HG03108 (cell line): ENCODE measurements at regions not wholly inside any gene's neighbourhood (a gene's known extent, or its start where the extent isn't known, plus 50 kb on each side); places are given as distances from the start of the nearest gene placed in this dataset.

Experiments used
- ATAC-seq: cut with Tn5 transposase; IDR thresholded peaks from one replicate; pipeline ENCODE4 v1.9.1; 2021; ENCODE audit warnings: moderate library complexity; ENCODE audit not compliant: unreplicated experiment

DNA sequence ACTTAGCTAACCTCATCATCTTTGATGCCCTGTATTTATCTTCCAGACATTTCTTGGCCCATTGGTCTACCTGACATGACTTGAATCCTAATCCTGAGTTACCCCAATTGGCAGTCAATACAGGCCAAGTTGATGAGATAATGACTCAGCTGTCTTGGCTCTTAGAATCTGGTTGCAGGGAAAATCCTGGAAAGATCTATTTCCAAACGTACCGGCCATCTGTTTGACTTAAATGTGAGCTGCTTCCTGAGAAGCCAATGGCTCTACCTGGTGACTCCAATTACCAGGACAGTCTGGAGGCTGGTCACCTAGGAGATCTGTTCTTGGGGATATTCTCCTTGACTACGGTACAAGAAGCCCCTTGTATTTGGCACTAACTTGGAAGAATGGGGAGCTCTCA, 475.2 kb upstream of the BRINP1 start:
- no peak for ATAC-seq

DNA sequence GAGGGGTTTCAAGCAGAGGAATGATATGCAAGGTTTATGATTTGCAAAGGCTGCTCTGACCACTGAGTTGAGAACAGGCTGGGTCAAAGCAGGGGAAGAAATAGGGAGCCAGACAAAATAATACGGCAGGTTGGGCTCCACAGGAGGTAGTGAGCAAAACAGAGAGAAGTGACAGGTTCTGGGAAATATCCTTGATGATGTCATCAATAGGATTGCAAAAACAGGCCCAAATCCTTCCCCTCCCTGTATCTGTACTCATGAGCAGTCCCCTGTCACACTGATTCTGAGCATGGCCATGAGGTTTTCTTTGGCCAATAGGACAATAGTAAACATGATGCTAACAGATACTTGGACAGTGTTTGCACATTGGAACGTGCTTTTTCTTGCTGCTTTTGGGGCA, 471.8 kb upstream of the BRINP1 start:
- no peak for ATAC-seq

DNA sequence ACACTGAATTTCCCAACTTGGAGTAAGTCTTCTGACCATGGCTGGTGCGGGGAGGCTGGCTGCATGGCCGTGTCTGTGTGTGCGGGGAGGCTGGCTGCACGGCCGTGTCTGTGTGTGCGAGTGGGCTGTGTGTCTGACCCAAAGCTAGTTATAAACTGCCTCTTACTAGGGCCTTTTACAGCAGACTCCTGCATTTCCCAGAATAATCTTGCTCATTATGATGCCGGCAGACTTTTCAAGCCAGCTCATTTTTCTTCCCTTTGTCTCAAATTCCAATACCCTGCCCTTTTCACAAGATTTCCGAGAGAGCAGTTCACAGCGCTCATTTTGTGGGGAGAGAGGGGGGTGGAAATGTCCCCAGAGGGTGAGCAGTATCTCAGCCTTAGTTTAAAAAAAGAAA, 470.7 kb upstream of the BRINP1 start:
- ATAC-seq, result no peak

DNA sequence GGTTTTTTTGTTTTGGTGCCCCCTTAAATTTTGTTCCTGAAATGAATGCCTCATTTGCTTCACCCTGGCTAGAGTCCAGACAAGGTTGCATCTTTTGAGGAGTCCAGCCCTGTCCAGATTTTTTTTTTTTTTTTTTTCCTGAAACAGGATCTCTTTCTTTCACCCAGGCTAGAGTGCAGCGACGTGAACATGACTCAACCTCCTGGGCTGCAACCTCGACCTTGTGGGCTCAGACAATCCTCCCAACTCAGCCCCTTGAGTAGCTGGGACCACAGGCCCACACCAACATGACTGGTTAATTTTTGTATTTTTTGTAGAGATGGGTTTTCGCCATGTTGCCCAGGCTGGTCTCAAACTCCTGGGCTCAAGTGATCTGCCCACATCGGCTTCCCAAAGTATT, 469.0 kb upstream of the BRINP1 start:
- ATAC-seq, result no peak

DNA sequence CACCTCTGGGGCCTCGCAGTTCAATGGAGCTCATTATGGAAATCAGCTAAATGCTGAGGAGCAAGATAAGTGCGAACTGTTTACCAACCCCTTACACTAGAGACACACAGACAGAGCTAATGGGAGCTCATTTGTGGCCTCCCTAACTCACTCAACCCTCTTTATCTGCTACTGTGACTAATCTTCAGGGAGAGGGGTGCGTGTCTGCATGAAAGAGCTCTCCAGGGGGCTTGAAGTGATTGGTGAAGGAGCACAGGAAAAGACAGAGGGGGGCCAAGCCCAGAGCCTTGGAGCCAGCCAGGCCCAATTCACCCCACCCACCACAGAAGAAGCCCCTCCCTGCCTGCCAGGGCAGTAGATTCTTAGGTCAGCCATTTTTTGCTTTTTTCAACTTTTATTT, 466.8 kb upstream of the BRINP1 start:
- no peak for ATAC-seq

DNA sequence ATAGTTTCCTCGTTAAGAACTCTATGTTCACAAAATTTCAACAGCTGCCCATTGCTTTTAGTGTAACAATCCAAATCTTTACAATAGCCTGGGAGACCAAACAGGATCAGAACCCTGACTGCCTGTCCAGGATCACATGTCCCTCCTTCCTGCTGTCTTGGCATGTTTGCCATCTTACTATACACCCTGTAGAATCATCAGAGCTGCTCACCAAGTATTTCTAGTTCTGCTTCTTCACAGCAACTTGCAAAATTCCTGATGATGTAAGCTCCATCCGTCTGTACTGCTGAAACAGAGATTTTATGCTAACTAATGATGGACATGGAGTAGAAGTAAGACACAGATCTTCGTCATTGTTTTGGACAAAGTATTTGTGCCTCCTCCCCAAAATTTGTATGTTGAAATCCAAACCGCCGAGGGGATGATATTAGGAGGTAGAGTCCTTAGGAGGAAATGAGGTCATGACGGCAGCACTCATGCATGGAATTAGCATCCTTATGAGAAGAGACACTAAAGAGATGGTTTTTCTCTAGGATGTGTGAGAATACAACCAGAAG, 464.9 kb upstream of the BRINP1 start:
- no peak for ATAC-seq

DNA sequence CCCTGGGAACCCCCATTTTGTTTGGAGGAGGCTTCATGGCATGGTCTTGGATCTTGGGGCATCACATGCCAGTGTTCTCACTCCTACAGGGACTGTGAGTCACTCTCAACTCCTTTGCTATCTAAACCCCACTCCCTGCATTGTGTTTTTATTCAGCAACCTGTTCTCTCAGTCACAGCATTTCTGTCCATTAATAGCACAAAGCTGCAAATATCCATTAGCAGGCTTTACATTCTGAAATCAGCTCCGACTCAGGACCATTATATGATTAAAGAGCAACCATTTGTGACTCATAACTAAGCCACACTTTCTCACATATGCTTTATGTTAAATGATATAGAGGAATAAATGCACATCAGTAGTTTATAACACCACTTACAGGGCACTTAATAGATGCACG, 462.1 kb upstream of the BRINP1 start:
- no peak for ATAC-seq

DNA sequence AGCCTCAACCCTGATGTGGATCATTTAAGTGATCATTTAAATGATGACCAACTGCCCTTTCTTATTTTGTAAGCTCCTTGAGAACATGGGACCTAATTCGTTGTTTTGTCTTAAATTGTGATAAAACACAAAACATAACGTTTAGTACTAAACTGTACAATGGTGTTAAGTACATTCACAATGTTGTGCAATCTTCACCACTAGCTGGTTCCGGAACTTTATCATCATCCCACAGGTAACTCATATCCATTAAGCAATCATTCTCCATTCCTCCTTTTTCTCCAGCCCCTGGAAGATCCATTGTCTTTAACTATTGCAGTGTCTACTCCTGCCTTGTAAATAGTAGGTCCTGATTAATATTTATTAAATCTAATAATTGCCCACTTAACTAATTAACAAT, 460.5 kb upstream of the BRINP1 start:
- ATAC-seq, result no peak

DNA sequence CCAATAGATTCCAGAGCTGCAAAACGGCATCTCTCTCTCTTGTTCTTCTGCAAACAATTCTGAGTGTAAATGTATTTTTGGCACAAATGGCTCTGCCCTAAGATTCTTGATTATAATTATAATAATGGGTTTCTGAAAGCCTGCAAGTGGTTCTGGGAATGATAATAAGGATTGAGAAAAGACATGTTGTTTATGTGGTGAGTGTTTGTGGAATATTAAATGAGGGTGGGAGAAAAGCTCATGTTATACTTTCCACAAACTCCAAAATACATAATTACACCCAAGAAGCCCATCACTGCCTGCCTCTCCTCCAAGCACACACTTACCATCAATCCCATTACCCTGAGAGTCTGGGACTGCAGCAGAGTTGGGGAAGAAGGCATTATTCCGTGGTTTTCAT, 460.0 kb upstream of the BRINP1 start:
- no peak for ATAC-seq

DNA sequence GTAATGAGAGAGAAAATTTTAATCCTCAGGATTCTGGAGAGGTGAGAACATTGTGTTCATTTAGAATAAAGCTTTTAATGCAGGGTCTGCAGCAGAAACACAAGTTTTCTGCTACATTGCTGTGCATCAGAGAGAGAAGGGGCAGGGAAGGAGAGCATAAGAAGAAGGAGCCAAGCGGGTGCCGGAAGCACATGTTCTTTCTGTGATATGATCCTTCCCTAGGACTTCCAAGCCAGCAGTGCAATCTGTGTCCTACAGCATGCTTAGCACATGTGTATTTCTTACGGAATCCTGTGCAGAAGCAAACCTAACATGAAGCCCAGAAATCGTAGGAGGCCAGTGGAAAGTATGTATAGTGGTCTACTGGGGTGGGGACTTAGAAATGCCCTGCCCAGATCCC, 458.3 kb upstream of the BRINP1 start:
- no peak for ATAC-seq

DNA sequence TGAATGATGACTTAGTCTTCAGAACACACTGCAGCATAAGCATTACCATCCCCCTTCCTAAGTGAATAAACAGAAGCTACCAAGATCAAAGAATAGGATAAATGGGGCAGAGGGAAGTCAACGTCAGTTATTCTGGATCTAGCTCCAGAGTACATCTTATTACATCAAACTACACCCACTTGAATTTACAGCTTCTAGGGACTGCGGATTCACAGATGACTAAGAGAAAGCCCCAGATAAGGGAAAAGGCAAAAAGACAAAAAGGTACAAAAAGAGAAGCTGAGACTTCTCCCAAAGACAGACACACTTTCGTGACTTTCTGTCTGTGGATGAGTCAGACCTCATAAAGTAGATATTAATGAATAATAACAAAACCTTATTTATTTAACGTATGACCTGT, 457.9 kb upstream of the BRINP1 start:
- ATAC-seq, result no peak

DNA sequence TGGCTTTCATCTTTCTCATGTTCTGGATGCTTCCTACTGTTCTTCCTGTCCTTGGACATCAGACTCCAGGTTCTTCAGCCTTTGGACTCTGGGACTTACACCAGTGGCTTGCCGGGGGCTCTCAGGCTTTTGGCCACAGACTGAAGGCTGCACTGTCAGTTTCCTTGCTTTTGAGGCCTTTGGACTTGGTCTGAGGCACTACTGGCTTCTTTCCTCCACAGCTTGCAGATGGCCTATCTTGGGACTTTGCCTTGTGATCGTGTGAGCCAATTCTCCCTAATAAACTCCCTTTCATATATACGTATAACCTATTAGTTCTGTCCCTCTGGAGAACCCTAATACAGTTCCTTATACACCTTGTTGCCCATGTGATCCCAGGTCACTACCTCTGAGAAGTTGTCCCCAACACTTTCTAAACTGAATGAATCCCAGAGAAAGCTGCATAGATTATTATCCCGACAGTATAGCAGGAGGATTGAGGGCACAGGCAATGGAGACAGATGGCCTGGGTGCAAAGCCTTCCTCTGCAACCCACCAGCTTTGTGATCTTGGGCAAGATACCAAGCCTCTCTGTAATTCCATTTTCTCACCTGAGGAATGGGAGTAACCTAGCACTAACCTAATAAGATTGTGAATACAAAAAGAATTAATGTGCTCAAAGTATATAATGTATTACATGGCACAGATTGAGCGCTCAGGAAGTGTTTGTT, 449.6 kb upstream of the BRINP1 start:
- ATAC-seq, result no peak

DNA sequence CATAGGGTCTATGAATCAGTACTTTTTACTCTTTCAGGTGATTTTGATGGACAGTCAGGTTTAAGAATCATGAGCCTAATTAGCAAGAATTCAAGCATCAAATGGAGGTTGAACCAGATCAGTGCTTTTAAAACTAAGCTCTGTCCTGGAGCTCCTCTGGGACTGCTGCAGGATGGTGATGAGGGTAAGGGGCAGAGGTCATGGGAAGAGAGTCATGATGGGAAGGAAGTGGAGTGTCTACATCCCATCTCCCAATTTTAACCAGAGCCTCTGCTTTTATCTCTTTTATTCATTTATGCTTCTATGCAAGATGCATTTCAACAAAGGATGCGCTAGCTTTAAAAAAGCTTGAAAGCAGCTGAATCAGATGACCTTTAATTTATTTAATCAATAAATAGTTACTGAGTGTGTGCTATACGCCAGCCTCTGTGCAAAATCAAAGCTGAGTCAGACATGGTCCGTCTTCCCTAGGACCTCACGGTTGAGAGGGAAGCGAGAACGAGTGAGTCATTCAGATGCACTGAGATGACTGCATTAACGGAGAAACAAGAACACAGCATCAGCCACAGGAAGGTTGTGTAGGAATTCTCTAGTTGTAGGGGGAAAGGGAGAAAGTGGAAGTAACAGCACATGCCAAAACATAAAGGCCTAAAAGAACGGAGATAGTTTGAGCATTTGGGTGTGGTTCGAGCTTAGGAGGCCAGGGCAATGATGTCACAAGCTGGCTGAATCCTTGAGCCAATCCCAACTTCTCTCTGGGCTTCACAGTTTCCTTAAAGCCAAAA, 441.6 kb upstream of the BRINP1 start:
- no peak for ATAC-seq

DNA sequence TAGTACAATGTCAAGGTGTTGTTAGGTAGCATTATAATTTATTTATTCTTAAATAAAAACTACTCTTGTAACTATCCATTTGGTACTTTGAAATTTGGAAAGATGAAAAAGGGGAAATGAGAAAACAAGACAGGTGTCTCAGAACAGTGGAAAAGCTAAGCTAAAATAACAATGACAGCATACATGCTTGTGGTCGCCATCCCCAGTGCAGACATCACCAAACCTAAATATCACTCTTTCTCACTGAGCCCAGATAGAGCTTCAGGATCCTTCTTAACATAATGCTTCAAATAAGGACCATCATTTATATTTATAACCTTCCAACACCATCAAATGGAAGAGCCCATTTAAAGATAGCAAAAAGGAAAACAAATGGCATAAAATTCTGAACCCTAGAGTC, 434.4 kb upstream of the BRINP1 start:
- ATAC-seq, result no peak

DNA sequence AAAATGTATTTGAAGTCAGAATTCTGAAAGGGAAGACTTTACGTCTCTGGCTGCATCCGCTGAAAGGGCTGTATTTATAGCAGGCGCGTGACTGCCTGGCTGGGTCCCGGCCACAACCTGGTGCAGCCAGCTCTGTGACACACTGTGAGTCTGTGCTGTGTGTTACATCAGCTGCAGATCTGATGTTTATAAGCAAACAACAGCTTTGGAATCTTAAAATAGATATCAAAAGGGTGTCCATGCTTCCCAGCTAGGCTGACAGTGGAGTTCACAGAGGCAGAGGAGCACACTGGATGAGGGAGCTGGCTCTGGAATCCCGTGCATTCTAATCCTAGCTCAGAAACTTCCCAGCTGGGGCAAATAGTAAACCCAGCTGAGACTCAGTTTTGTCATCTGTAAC, 433.4 kb upstream of the BRINP1 start:
- ATAC-seq, result no peak

DNA sequence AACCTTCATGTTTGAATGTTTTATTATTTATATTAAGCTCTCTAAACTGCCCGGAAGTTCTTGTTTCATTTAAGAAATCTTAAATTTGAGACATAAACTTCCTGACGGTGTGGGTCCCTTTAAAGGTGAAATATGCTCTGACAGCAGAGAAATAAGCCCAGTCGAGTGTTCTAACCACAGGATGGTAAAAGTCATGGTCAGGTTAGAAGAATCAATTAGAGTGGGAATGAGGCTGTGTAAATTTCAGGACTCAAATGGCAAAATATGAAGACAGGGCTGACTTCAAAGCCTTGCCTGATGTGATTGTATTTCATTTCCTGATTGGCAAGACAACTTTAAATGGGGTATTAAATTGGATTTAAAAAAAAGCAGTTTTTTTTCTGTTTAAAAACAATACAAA, 432.9 kb upstream of the BRINP1 start:
- ATAC-seq, result no peak

DNA sequence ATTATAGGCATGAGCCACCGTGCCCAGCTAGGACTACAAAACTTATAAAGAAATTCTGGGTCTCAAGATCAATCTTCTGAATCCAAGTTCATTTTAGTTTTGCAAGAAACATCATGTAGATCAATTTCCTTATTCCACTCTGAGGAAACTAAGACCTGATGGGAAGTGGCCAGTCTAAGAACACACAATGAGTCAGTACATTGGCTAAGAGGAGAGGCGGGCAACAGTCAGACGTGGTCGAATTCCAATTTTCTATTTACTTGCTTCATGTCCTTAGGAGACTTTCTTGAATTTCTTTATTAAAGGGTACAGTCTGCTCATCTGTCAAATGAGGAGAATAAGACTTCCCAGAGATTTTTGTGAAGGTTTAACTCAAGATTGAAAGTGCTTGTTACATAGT, 432.1 kb upstream of the BRINP1 start:
- ATAC-seq, result no peak

DNA sequence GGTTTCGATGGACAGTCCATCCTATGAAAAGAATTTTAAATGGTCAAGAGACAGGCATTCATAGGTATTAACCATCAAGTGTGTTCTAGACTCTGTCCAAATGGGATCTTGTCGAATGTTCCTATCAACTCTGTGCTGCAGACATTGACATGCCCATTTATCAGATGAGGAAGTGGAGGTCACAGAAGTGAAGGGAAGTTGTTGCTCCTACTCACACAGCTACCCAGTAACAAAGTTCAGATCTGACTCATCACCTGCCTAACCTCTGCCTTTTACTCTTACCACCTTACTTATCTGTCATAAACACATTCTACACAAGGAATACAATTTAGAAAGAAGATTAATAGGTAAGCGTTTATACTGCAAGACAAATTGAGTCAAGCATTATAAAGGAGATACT, 426.2 kb upstream of the BRINP1 start:
- no peak for ATAC-seq

DNA sequence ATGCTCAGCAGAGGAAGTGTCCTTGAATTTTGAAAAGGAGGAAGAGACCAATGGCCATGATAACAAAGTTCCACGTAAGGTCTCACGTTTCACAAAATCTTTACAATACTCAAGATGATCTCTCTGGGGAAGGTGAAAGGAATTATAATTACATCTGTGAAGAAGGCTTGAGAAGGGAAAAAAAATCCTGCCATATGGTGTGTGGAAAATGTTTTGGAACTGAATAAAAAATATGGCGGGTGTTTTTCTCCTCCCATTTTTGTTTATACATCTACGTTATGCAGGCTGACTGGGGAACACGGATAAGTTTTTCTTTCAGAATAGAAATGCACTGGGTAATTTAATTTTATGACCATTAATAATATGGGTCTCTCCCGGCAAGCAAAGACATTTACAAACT, 425.6 kb upstream of the BRINP1 start:
- no peak for ATAC-seq

DNA sequence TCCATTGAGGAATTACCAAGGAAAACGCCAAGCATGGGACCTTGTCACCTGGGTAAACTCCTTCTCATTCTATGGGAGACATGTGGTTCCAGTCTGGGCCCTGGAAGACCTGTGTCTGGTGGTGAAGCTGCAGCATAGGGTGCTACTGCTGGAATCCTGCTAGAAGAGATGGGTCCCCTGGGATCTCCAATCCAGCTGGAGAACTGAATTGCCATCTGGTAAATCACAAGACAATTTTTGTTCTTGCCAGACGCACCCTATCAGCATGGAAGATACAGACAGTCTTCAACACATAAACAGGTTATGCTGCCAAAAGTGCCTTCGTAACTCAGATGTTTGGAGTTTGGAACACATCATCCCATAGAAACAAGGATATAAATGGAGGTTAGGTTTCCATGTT, 424.0 kb upstream of the BRINP1 start:
- no peak for ATAC-seq

DNA sequence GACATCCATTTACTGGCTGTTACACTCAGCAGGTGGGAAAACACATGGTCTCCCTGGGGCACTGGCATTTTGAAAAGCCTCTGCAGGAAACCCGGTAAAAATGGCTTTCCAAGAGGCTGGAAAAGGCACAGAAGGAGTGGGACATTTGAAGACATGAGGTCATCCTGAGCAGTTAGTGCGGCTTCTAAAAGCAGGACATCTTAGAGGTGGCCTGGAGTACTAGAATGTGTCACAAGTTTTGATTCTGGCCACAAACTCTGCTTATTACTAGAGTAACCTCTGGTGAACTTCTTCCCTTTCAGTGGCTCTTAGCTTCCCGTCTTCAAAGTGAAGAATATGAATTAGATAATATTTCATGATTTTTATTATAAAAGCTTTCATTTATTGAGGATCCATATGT, 423.0 kb upstream of the BRINP1 start:
- ATAC-seq, result no peak

DNA sequence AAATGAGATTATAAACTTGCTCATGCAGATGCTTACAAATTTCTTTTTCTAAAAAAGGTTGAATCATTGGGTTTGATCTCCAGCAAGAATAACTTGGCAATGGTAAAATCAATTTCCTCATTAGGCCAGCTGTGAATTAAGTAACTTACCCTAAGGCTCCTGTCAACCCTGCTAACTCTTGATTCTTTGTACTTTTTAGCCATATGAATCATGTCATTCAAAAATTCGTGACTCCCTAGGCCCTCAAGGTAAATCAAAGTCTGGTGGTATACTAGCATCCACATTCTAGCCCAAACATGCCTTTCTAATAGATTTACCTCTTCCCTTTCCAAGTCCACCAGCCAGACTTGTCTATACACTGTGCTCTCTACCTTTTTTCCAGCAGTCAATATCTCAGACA, 420.8 kb upstream of the BRINP1 start:
- no peak for ATAC-seq

DNA sequence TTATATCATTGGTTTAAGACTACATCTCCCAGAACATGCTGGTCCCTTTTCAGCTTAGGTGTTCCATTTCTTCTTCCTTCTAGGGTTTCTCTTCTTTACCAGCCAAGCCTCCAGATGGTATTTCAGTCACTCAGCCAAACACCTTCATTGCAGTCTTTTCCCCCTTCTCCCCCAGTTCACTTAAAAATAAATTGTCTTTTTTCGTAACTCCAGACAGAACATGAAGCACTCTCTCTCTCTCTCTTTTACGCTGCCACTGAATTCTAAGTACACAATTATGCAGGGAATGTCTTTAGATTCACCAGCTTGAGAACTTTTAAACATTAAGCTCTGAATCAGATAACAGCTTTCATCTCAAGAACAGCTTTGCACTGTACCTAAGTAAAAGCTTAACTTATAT, 419.7 kb upstream of the BRINP1 start:
- ATAC-seq, result no peak
